NCI-H345 treated with DMSO at 0.1 percent for 48 hours (cell line): ENCODE measurements at regions not wholly inside any gene's neighbourhood (a gene's known extent, or its start where the extent isn't known, plus 50 kb on each side); places are given as distances from the start of the nearest gene placed in this dataset.

Experiments
- DNase-seq: peaks from one replicate; lab custom pipeline; 2025; ENCODE audit not compliant: unreplicated experiment; lab: John Stamatoyannopoulos, UW

DNA sequence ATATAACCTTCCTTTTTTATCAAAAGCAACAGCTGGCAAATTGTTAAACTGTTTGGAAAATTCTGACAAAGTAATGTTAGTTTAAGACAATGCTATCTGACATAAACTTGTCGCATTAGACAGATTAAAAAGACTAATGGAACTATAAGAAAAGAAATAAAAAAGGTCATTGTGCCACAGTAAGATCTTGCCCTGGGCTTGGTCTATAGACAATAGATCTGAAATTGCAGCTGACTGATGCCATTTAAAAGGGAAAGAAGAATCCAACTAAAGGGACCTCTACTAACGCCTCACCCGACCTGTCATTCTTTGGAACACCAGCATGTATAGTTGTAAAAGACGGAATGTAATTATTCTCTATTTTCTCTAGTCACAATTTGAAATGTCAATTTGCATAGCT is 644.4 kb upstream of the GRAMD2B start:
- DNase-seq, result no peak

DNA sequence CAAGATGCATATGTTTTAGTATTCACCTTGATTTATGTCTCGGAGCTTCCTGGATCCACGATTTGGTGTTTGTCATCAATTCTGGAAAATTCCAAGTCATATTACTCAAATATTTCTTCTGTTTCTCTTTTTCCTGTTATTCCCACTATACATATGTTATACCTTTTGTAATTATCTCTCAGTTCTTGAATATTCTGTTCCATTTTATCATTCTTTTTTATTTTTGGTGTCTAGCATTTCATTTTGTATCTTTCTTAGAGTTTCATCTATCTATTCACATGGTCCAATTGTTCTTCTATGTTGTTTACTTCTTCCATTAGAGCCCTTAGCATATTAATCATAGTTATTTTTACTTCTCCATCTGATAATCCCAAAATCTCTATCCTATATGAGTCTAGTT is 637.8 kb upstream of the GRAMD2B start:
- DNase-seq, result no peak

DNA sequence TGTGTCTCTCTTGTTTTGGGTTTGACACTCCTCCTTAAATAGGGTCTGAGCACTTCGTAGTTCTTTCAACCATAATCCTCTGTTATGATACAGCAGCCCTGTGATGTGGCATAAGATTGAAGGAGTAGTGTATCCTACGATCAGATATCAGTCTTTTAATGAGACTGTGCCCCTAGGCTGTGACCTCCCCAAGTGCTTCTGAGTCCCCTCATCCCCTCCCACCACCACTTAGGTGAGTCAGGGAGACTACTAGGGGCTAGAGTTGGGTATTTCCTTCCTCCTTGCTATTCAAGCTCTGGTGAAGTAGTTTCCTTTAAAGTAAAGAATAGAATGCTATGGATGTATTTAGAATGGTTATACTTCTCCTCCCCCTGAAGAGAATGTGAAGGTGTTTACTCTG is 637.2 kb upstream of the GRAMD2B start:
- DNase-seq, result no peak

DNA sequence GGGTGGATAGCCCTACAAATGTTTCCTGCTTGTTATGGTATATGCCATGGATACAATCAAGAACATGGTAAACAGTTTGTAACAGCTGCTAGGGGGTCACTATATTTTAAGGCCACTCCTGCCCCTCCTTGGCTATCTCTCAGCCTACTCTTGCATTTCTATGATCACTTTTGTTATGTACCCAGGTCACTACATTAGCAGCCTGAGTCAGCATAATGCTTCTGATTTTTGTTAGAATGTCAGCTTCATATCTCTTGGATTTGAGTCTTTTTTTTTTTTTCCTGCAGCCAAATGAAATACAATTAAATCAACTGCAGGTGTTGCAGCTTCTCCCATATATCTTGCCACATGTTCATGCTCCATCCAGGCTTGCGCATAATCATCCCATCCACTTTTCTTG is 629.7 kb upstream of the GRAMD2B start:
- no peak for DNase-seq

DNA sequence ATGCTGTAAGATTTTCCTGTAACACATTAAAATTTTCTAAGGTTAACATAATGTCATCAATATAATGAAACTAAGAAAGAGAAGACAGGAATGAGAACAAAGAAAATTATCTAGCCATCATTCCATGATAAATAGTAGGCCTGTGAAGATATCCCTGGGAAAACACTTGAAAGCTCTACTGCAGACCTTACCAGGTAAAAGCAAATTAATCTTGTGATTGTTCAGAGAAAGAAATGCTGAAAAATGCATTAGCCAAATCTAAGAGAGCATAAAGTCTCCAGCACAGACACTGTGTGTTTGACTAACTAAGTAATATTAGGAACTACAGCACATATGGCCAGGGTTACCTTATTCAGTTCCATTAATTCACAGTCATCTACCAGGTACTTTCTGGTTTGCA is 628.3 kb upstream of the GRAMD2B start:
- DNase-seq, result no peak

DNA sequence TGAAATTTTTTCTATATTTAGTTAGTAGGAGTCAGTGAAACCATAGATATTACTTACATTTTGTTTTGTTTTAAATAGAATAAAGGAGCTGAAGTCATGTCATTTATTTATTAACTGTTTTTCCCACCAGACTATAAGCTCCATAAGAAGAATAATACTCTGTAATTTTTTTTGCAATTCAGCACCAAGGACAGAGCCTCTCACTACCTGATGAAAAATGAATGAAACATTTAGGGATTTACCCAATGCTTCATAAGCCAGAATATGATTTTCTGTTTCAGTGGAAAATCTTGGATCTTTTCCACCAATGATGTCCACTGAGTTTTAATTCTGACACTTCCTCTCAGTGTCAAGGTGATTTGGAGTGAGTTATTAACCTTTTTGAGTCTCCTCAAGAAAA is 624.9 kb upstream of the GRAMD2B start:
- DNase-seq, result no peak

- no peak for DNase-seq
Measured at GRCh38 chr5:125812651-125813050, 610.6 kb upstream of the GRAMD2B start.

GRCh38 chr5:125813221-125813974 is 609.8 kb upstream of the GRAMD2B start:
- DNase-seq, result no peak

DNA sequence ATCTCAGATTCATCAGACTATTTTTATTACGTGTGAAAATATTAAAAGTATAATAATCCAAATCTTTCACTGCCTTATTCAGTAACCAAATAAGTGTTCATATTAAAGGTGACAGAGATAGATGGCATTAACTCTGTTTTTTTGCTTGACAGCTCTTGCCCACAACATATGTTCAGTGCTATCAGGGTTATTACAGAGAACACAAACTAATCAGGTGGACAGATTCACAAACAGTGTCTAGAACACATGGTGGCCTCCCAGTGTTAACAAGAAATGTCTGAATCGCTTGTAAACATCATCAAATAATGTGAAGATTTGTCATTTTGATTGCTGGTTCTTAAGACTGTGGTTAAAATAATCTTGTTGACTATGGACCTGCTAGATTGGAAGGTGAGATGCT is 609.1 kb upstream of the GRAMD2B start:
- DNase-seq, result no peak

GRCh38 chr5:125823572-125823971 is 599.6 kb upstream of the GRAMD2B start:
- DNase-seq, result no peak

DNA sequence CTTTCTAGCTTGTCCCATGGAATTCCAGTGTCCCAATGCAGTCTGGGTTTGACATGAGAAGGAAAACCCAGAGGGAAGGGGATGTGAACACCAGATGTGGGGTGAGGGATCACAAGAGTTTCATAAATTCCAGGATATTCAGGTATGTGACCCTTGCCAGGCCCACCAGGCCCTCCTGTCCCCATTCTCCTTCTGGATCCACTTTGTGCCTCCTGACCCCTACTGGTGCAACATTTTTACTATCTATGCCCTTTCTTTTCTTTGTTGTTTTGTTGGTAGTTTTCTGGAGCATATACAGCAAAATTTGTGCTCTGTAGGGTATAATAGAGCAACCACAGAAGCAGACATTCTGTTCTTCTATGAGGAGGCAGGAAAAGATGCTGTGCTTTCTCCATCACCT is 597.0 kb upstream of the GRAMD2B start:
- DNase-seq, result no peak

DNA sequence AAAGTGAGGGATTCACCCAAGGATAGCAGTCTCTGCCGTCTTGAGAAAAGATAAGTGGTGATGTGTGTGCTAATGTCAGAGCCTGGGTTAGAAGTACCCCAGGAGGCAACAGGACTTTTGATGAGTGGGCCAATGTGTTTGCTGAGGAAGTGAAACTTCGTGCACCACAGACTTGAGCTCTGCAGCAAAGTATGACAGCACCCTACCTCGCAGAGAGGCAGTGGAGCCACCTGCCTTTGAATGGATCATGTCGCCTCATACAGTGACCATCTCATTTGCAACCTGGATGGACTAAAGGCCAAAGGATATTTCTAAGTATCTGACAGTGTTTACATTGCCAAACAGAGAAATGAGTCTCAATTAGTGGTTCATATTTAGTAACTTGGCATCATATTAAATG is 593.9 kb upstream of the GRAMD2B start:
- no peak for DNase-seq

GRCh38 chr5:125833398-125833797 is 589.8 kb upstream of the GRAMD2B start:
- DNase-seq, result no peak

DNA sequence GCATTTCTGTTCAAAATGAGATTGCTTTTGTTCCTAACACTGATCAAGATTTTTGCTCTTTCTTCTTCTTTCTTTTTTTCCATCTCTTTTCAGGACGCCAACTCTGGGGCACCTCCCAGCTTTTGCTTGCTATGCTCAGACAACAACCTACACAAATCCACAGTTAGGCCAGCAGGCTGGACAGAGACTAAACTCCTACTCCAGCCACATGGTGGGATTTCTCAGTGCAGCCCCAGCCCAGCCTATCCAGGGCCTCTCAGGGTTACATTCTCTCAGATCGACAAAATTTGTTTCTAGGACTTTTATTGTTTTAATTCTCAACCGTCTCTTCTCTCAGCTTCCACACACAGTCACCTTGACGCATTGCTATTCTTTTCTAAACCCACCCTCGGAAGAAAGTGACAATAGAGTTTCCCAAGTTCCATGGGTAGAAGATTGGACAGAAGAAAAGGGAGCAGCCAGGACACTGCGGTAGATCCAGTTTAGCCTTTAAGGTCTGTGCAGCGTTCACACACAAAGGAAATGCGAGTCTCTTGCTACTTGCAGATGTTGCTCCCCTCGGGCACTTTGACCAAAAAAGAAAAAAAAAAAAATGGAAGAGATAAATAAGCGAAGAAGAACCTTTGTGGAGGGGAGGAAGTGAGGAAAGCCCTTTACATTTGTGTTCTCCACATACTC is 588.6 kb upstream of the GRAMD2B start:
- DNase-seq, result no peak

- no peak for DNase-seq
Measured at GRCh38 chr5:125835293-125836172, 587.7 kb upstream of the GRAMD2B start.

DNA sequence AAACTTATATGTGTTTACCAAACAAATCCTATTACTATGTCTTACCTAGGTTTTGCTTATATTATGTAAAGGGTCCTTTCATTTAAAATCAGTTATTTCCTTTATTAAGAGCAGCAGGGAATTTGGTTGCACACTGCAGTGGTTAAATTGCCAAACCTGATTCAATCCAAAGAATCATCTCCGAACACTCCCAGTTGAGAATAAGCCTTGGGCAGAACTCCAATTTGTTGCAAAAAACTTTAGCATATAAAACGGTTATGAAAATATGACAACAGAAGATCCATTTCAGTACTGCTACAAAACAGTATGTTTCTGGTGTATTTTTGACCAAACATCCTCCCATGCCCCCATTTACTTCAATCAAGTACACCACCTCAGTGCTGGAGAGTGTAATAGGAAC is 587.0 kb upstream of the GRAMD2B start:
- DNase-seq, result no peak

DNA sequence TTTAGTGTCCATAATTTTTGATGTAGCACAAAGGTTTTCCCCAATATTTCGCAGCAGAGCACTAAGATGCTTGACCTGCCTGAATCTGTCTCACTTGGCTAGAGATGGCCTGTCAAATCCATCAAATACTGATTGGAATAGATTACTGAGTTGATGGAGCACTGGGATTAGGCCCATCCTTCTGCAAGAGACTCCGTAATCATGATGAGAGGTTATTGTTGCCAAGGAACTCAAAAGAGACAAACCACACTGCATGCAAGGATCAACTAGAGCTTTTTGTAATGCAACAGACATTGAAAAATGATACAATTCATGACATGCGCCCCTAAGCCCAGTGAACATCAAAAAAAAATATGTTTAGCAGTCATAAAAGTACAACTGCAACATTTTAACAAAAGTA is 585.3 kb upstream of the GRAMD2B start:
- no peak for DNase-seq

- DNase-seq, result no peak
Measured at GRCh38 chr5:125847561-125847960, 575.6 kb upstream of the GRAMD2B start.

DNA sequence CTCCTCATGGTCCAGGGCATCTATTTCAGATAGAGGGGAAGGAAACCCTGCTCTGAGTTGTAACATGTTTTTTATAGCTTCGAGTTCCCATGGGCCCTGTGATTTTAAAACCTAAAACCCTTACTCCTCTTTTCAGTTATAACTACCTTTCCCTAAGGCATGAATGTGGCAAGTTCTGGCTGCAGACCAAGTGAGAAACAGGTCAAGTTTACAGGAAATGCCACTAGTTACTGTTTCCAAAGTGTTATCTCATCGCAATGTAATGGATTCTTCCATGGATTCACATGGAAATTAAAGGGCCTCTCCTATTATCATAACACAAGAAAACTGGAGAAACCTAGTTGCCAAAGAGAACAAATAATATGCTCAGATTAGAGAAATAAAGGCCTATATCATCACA is 574.5 kb upstream of the GRAMD2B start:
- DNase-seq, result no peak

DNA sequence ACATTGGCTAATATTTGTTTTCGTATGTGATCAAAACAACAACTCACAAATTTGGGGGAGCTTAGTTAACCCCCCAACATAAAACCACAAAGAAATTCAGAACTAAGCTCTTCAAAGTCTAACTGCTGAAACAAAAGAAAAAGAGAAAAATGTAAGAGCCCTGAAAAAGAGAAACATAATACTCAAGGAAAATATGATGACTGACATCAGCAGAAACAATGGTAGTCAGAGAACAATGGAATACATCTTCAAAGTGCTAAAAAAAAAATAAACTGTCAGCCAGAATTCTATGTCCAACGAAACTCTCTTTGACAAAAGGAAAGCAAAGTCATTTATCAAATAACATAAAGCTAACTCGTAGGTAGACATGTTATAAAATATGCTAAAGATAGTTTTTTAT is 566.3 kb upstream of the GRAMD2B start:
- no peak for DNase-seq

DNA sequence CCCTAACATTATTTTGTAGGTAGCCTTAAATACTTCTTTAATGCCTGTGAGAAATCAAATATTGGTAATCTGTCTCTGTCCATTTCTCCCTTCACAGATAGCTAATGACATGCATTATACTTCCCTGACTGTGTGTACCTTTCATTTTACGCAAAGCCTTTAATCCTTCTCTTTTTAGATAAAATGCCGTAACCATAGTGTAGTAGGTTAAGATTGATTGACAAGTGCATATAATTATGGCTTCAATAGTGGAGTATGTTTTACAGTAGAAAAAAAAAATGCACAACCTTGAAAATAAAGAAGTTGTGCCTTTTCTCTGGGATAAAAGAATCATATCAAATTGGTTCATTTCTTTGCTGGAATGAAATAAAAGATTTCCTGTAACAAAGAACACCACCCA is 559.6 kb upstream of the GRAMD2B start:
- no peak for DNase-seq
